B cell (primary cell): ENCODE measurements at regions not wholly inside any gene's neighbourhood (a gene's known extent, or its start where the extent isn't known, plus 50 kb on each side); places are given as distances from the start of the nearest gene placed in this dataset.
"Not testable (repeated sequence)": the region's sequence is repeated elsewhere in the genome, so short reads cannot be mapped to it uniquely, and the experiment has no call there.

ENCODE experiments used
- ATAC-seq: fragments of 200-7000 bp; cut with Tn5 transposase; one replicate; pipeline ENCODE4 v1.10.0; 2021; ENCODE audit warnings: low read depth, mild to moderate bottlenecking, moderate number of reproducible peaks, moderate library complexity
- CTCF ChIA-PET: fragments of 350-600 bp; sonication (Branson Sonifier 250); formaldehyde crosslinking; loops from one replicate; lab custom pipeline; 2021; ENCODE audit warnings: antibody characterized with exemption, inconsistent platforms; lab: Charles Lee
- POLR2A ChIA-PET: fragments of 350-600 bp; sonication (Branson Sonifier 250); formaldehyde crosslinking; loops from one replicate; lab custom pipeline; 2021; ENCODE audit warnings: antibody characterized with exemption; lab: Charles Lee
- DNase-seq: peaks from one replicate; pipeline ENCODE4 v3.0.0; 2013
- H2AFZ ChIP-seq: 2 replicates; pipeline ENCODE4 v1.6.1; 2012; ENCODE audit warnings: mild to moderate bottlenecking, low read depth, low read length; ENCODE audit not compliant: insufficient read depth, poor library complexity, severe bottlenecking
- H3K27ac ChIP-seq, 2 donors: 1 replicate in 1 of 2; 2 replicates in 1 of 2; pipeline ENCODE4 v1.5.1; 2012 to 2013; ENCODE audit warnings: low read length in 2 of 2, mild to moderate bottlenecking in 2 of 2, moderate library complexity in 1 of 2
- H3K27me3 ChIP-seq, 4 experiments: fragments of 200-600 bp in 1 of 4; sonication (generic) in 1 of 4; replicated peaks in 1 of 4; 1 replicate in 2 of 4; 2 replicates in 2 of 4; pipeline versions ENCODE4 v1.6.1 to v1.7.0; 2013 to 2016; ENCODE audit warnings: low read length in 3 of 4, mild to moderate bottlenecking in 2 of 4, mixed read lengths in 1 of 4, moderate library complexity in 1 of 4; ENCODE audit not compliant: insufficient read depth in 4 of 4, control insufficient read depth in 3 of 4; ENCODE audit errors: control extremely low read depth in 1 of 4
- H3K36me3 ChIP-seq, 2 experiments: replicated peaks in 1 of 2; 1 replicate in 1 of 2; 2 replicates in 1 of 2; pipeline versions ENCODE4 v1.6.1 to v1.7.1; 2013; ENCODE audit warnings: low read length in 1 of 2; ENCODE audit not compliant: insufficient read depth in 2 of 2, control insufficient read depth in 1 of 2; ENCODE audit errors: control extremely low read depth in 1 of 2, extremely low read depth in 1 of 2
- H3K4me1 ChIP-seq, 2 donors: fragments of 200-600 bp in 1 of 2; sonication (generic) in 1 of 2; 1 replicate in 1 of 2; 2 replicates in 1 of 2; pipeline versions ENCODE4 v1.5.1 to v1.6.1; 2013 to 2017; ENCODE audit warnings: low read length in 2 of 2; ENCODE audit not compliant: control insufficient read depth in 2 of 2, insufficient read depth in 2 of 2
- H3K4me2 ChIP-seq: replicated peaks from 2 replicates; pipeline ENCODE3; 2012; ENCODE audit warnings: mild to moderate bottlenecking, low read depth, low read length; ENCODE audit not compliant: poor library complexity, severe bottlenecking
- H3K4me3 ChIP-seq, 5 experiments: fragments of 200-600 bp in 1 of 5; sonication (generic) in 1 of 5; 1 replicate in 3 of 5; 2 replicates in 2 of 5; pipeline versions ENCODE4 v1.5.1 to v1.7.0; 2011 to 2016; ENCODE audit warnings: low read length in 4 of 5, mild to moderate bottlenecking in 4 of 5, low read depth in 2 of 5, control low read depth in 1 of 5, moderate library complexity in 1 of 5; ENCODE audit not compliant: insufficient read depth in 1 of 5; ENCODE audit errors: control extremely low read depth in 1 of 5, extremely low read depth in 1 of 5
- H3K79me2 ChIP-seq: fragments of 200-600 bp; sonication (generic); one replicate; pipeline ENCODE4 v1.6.0; 2016; ENCODE audit warnings: low read length; ENCODE audit not compliant: control insufficient read depth, insufficient read depth
- H3K9ac ChIP-seq: fragments of 200-600 bp; sonication (generic); 2 replicates; pipeline ENCODE4 v1.6.1; 2017; ENCODE audit warnings: mild to moderate bottlenecking, low read length, moderate library complexity
- H3K9me3 ChIP-seq, 3 donors: one replicate each; pipeline versions ENCODE4 v1.6.1 to v1.7.1; 2013; ENCODE audit warnings: low read length in 2 of 3; ENCODE audit not compliant: control insufficient read depth in 2 of 3, insufficient read depth in 1 of 3; ENCODE audit errors: control extremely low read depth in 1 of 3
- H4K20me1 ChIP-seq: 2 replicates; pipeline ENCODE4 v1.6.0; 2012; ENCODE audit warnings: mild to moderate bottlenecking, low read length; ENCODE audit not compliant: insufficient read depth, control insufficient read depth, poor library complexity, severe bottlenecking
- H3K27ac Mint-ChIP-seq: one replicate; pipeline ENCODE4 v1.8.0; 2021; ENCODE audit warnings: mixed read lengths
- H3K27me3 Mint-ChIP-seq: one replicate; pipeline ENCODE4 v1.8.0; 2021; ENCODE audit warnings: mixed read lengths
- H3K4me1 Mint-ChIP-seq: one replicate; pipeline ENCODE4 v1.8.0; 2021; ENCODE audit warnings: mixed read lengths
- H3K4me3 Mint-ChIP-seq: one replicate; pipeline ENCODE4 v1.8.0; 2021; ENCODE audit warnings: mixed read lengths
- H3K9me3 Mint-ChIP-seq: one replicate; pipeline ENCODE4 v1.8.0; 2022; ENCODE audit warnings: mixed read lengths; ENCODE audit not compliant: insufficient read depth
- CTCF ChIP-seq: fragments of 200-600 bp; IDR thresholded peaks from one replicate; pipeline ENCODE4 v1.8.0; 2022; ENCODE audit warnings: antibody characterized with exemption, mild to moderate bottlenecking
- EZH2 ChIP-seq: IDR thresholded peaks from 2 replicates; pipeline ENCODE4 v1.6.1; 2012; ENCODE audit warnings: borderline replicate concordance, low read depth, mild to moderate bottlenecking, moderate library complexity, low read length; ENCODE audit not compliant: insufficient read depth, poor library complexity, severe bottlenecking
- WGBS: methylation state at CpG from one replicate; pipeline ENCODE4 v1.1.5; 2013; ENCODE audit warnings: missing lambda C conversion rate; ENCODE audit not compliant: insufficient coverage; 5-methylcytosine and 5-hydroxymethylcytosine counted together
- intact Hi-C: fragments of 100-400 bp; cut with micrococcal nuclease; formaldehyde crosslinking; loops from one replicate; pipeline ENCODE4 v1.10.0; 2022

- intact Hi-C loops: no loop called here
- TF ChIP-seq EZH2: no peak
- TF ChIP-seq CTCF: no peak
- DNase-seq: no peak
- H3K4me3 ChIP-seq: no peak overlapping the region
- ChIA-PET CTCF (no interaction called here), POLR2A (no interaction called here)
- no peak overlapping the region for H3K9ac ChIP-seq
- no peaks in the 10 kb centered on the region for H3K4me1 ChIP-seq
- Mint-ChIP-seq H3K9me3 (no peaks in the 10 kb centered on the region), H3K4me1 (no peaks in the 10 kb centered on the region), H3K27ac (no peak overlapping the region), H3K4me3 (no peak overlapping the region), H3K27me3 (peaks cover under 1% of the 10 kb centered on the region)
- H3K27ac ChIP-seq: no peak overlapping the region
- H2AFZ ChIP-seq: no peak overlapping the region
- H3K9me3 ChIP-seq: peaks cover 0 to 22% (median 0%) of the 10 kb centered on the region in 3 donors
- no peak overlapping the region for H3K4me2 ChIP-seq
- H4K20me1 ChIP-seq: no peaks in the 10 kb centered on the region
- no peaks in the 10 kb centered on the region for H3K79me2 ChIP-seq
- H3K36me3 ChIP-seq: no peaks in the 10 kb centered on the region
- H3K27me3 ChIP-seq: peaks cover 0 to 2% (median 0%) of the 10 kb centered on the region in 4 experiments
- WGBS: 88% methylated on average over 5 of the region's 10 CpGs
- ATAC-seq: no peak
Measured at GRCh38 chr5:179459771-179460170, 90.6 kb upstream of the RUFY1 start.

- Histone ChIP-seq H2AFZ (no peak overlapping the region), H3K9me3 (peaks cover 0 to 23% (median 0%) of the 10 kb centered on the region in 3 donors), H3K27ac (no peak overlapping the region), H4K20me1 (no peaks in the 10 kb centered on the region), H3K9ac (no peak overlapping the region), H3K27me3 (peaks cover 0 to 2% (median 0%) of the 10 kb centered on the region in 4 experiments), H3K36me3 (no peaks in the 10 kb centered on the region), H3K4me3 (no peak overlapping the region), H3K79me2 (no peaks in the 10 kb centered on the region), H3K4me2 (no peak overlapping the region), H3K4me1 (no peaks in the 10 kb centered on the region)
- DNase-seq: no peak
- no peaks in the 10 kb centered on the region for H3K4me1 Mint-ChIP-seq
- intact Hi-C loops: no loop called here
- no peak for ATAC-seq
- no peaks in the 10 kb centered on the region for H3K9me3 Mint-ChIP-seq
- no peak overlapping the region for H3K27ac Mint-ChIP-seq
- CTCF ChIA-PET: no interaction called here
- 89% methylated on average over 3 of the region's 8 CpGs for WGBS
- H3K27me3 Mint-ChIP-seq: peaks cover 11% of the 10 kb centered on the region
- H3K4me3 Mint-ChIP-seq: no peak overlapping the region
- no peak for TF ChIP-seq CTCF
- POLR2A ChIA-PET: no interaction called here
Measured at GRCh38 chr5:179457612-179458011, 92.7 kb upstream of the RUFY1 start.

DNA sequence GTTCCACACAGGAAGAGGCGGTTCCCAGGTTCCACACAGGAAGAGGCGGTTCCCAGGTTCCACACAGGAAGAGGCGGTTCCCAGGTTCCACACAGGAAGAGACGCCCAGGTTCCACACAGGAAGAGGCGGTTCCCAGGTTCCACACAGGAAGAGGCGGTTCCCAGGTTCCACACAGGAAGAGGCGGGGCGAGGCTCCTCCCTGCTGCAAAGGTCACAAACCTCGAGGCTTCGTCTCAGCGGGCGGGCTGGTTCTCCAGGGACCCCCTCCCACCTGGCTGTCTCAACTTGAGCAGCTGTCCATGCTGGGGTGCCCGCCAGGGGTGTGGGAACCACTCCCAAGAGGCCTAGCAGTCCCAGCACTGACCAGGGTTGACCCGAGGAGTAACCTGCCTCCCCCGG, 94.3 kb upstream of the RUFY1 start:
- H3K4me1 Mint-ChIP-seq, CTCF ChIA-PET, H3K4me1 ChIP-seq, H4K20me1 ChIP-seq, POLR2A ChIA-PET, H3K36me3 ChIP-seq, H3K4me2 ChIP-seq, H3K4me3 ChIP-seq, H3K79me2 ChIP-seq, DNase-seq, H3K27ac Mint-ChIP-seq, H3K9ac ChIP-seq, H3K27ac ChIP-seq, H3K4me3 Mint-ChIP-seq, ATAC-seq, H3K27me3 ChIP-seq, intact Hi-C loops, H2AFZ ChIP-seq, H3K9me3 Mint-ChIP-seq: not testable (repeated sequence)
- H3K27me3 Mint-ChIP-seq: peaks cover 11% of the 10 kb centered on the region
- peaks cover 0 to 33% (median 0%) of the 10 kb centered on the region in 3 donors for H3K9me3 ChIP-seq
- WGBS: 90% methylated on average over 10 of the region's 15 CpGs
